CD4-positive, alpha-beta T cell (primary cell): ENCODE measurements at regions not wholly inside any gene's neighbourhood (a gene's known extent, or its start where the extent isn't known, plus 50 kb on each side); places are given as distances from the start of the nearest gene placed in this dataset.

ENCODE experiments used
- ATAC-seq: fragments of 200-7000 bp; cut with Tn5 transposase; one replicate; pipeline ENCODE4 v1.10.0; 2022; ENCODE audit warnings: mild to moderate bottlenecking; ENCODE audit not compliant: poor library complexity
- CTCF ChIA-PET: fragments of 350-600 bp; sonication (Branson Sonifier 250); formaldehyde crosslinking; loops from one replicate; lab custom pipeline; 2021; ENCODE audit warnings: antibody characterized with exemption, inconsistent platforms; lab: Charles Lee
- POLR2A ChIA-PET: fragments of 350-600 bp; sonication (Branson Sonifier 250); formaldehyde crosslinking; loops from one replicate; lab custom pipeline; 2021; ENCODE audit warnings: antibody characterized with exemption, inconsistent platforms; lab: Charles Lee
- DNase-seq, 14 experiments: peaks; one replicate each; pipeline ENCODE4 v3.0.0-alpha.2; 2013 to 2020; ENCODE audit warnings: mixed read lengths in 2 of 14
- H3K27ac ChIP-seq, 2 donors: one replicate each; pipeline versions ENCODE4 v1.5.1 to v1.7.0; 2013; ENCODE audit warnings: low read length in 2 of 2, low read depth in 1 of 2, mild to moderate bottlenecking in 1 of 2
- H3K27me3 ChIP-seq, 2 experiments: 1 replicate in 1 of 2; 2 replicates in 1 of 2; pipeline versions ENCODE4 v1.6.1 to v1.7.0; 2013; ENCODE audit warnings: low read length in 2 of 2, control low read depth in 1 of 2, mild to moderate bottlenecking in 1 of 2, moderate library complexity in 1 of 2; ENCODE audit not compliant: insufficient read depth in 2 of 2, control insufficient read depth in 1 of 2
- H3K36me3 ChIP-seq: one replicate; pipeline ENCODE4 v1.6.1; 2013; ENCODE audit warnings: low read length, control low read depth; ENCODE audit not compliant: insufficient read depth
- H3K4me1 ChIP-seq: one replicate; pipeline ENCODE4 v1.6.1; 2013; ENCODE audit warnings: low read length, control low read depth; ENCODE audit not compliant: insufficient read depth
- H3K4me3 ChIP-seq: one replicate; pipeline ENCODE4 v1.5.1; 2013; ENCODE audit warnings: mild to moderate bottlenecking, low read length, moderate library complexity
- H3K9me3 ChIP-seq, 2 experiments: 1 replicate in 1 of 2; 2 replicates in 1 of 2; pipeline versions ENCODE4 v1.6.1 to v1.7.0; 2013; ENCODE audit warnings: low read length in 2 of 2, mild to moderate bottlenecking in 2 of 2, control low read depth in 1 of 2, moderate library complexity in 1 of 2; ENCODE audit not compliant: control insufficient read depth in 1 of 2, insufficient read depth in 1 of 2
- H3K27ac Mint-ChIP-seq: one replicate; pipeline ENCODE4 v1.8.0; 2020; ENCODE audit warnings: mixed read lengths
- H3K27me3 Mint-ChIP-seq: one replicate; pipeline ENCODE4 v1.8.0; 2021; ENCODE audit warnings: mixed read lengths
- H3K36me3 Mint-ChIP-seq: one replicate; pipeline ENCODE4 v1.8.0; 2021; ENCODE audit warnings: low read depth, mixed read lengths
- H3K4me1 Mint-ChIP-seq: one replicate; pipeline ENCODE4 v1.8.0; 2021; ENCODE audit warnings: low read depth, mixed read lengths
- H3K4me3 Mint-ChIP-seq: one replicate; pipeline ENCODE4 v1.8.0; 2020; ENCODE audit warnings: mild to moderate bottlenecking, mixed read lengths
- H3K9me3 Mint-ChIP-seq: one replicate; pipeline ENCODE4 v1.8.0; 2020; ENCODE audit warnings: mixed read lengths
- CTCF ChIP-seq: fragments of 200-600 bp; IDR thresholded peaks from one replicate; pipeline ENCODE4 v1.8.0; 2022; ENCODE audit warnings: antibody characterized with exemption, mild to moderate bottlenecking
- intact Hi-C, 2 experiments: fragments of 100-400 bp; cut with DNase I in 1 of 2; cut with micrococcal nuclease in 1 of 2; formaldehyde crosslinking; loops; one replicate each; pipeline versions ENCODE4 v1.15.1 to v1.9.0; 2023 to 2025; cut with DNase I, micrococcal nuclease

- Histone ChIP-seq H3K27ac (no peak overlapping the region), H3K36me3 (no peaks in the 10 kb centered on the region), H3K4me3 (no peak overlapping the region), H3K9me3 (peaks cover 0 to 3% of the 10 kb centered on the region in 2 experiments), H3K4me1 (no peaks in the 10 kb centered on the region), H3K27me3 (no peaks in the 10 kb centered on the region)
- no peak for ATAC-seq
- Mint-ChIP-seq H3K4me3 (no peak overlapping the region), H3K9me3 (peaks cover 2% of the 10 kb centered on the region), H3K36me3 (no peaks in the 10 kb centered on the region), H3K4me1 (no peaks in the 10 kb centered on the region), H3K27ac (no peak overlapping the region), H3K27me3 (peaks cover 9% of the 10 kb centered on the region)
- ChIA-PET POLR2A (no interaction called here), CTCF (no interaction called here)
- intact Hi-C loops, result no loop called here
- TF ChIP-seq CTCF, result no peak
- no peak for DNase-seq
Measured at GRCh38 chr10:125468278-125468677, 214.7 kb downstream of the TEX36 start.

- DNase-seq, result no peak
- Histone ChIP-seq H3K4me3 (no peak overlapping the region), H3K4me1 (no peaks in the 10 kb centered on the region), H3K27me3 (no peaks in the 10 kb centered on the region), H3K9me3 (peaks cover 0 to 3% of the 10 kb centered on the region in 2 experiments), H3K27ac (no peak overlapping the region), H3K36me3 (no peaks in the 10 kb centered on the region)
- intact Hi-C loops, result no loop called here
- no peak overlapping the region for H3K4me3 Mint-ChIP-seq
- ChIA-PET POLR2A (no interaction called here), CTCF (interaction anchor here (0.6 kb wide), 1 partner anchor 1565 kb away, joined by 3 read pairs; no protein-coding TSS in a partner anchor)
- no peaks in the 10 kb centered on the region for H3K4me1 Mint-ChIP-seq
- H3K27ac Mint-ChIP-seq, result no peak overlapping the region
- no peak for TF ChIP-seq CTCF
- ATAC-seq, result no peak
- no peaks in the 10 kb centered on the region for H3K36me3 Mint-ChIP-seq
- no peaks in the 10 kb centered on the region for H3K9me3 Mint-ChIP-seq
- H3K27me3 Mint-ChIP-seq, result peaks cover 4% of the 10 kb centered on the region
Measured at GRCh38 chr10:125466685-125467084, 216.3 kb downstream of the TEX36 start.

GRCh38 chr10:125462845-125463244 is 220.1 kb downstream of the TEX36 start:
- ChIA-PET POLR2A (no interaction called here), CTCF (no interaction called here)
- no peak for ATAC-seq
- Histone ChIP-seq H3K27me3 (no peaks in the 10 kb centered on the region), H3K4me1 (no peaks in the 10 kb centered on the region), H3K27ac (no peak overlapping the region), H3K9me3 (peaks cover 0 to 6% of the 10 kb centered on the region in 2 experiments), H3K36me3 (no peaks in the 10 kb centered on the region), H3K4me3 (no peak overlapping the region)
- Mint-ChIP-seq H3K27ac (no peak overlapping the region), H3K9me3 (no peaks in the 10 kb centered on the region), H3K4me3 (no peak overlapping the region), H3K27me3 (peaks cover 9% of the 10 kb centered on the region), H3K4me1 (no peaks in the 10 kb centered on the region), H3K36me3 (no peaks in the 10 kb centered on the region)
- no peak for DNase-seq
- TF ChIP-seq CTCF, result no peak
- intact Hi-C loops, result no loop called here
